ENCODE measurements at regions not wholly inside any gene's neighbourhood (a gene's known extent, or its start where the extent isn't known, plus 50 kb on each side); places are given as distances from the start of the nearest gene placed in this dataset.

GRCh38 chr18:44458777-44459176, 221.9 kb upstream of the SETBP1 start:
- no peak for DNase-seq (ENCODE audit: low spot score)
- TF ChIP-seq CTCF (IDR thresholded peaks at IDR 0.05; ENCODE audit: extremely low read depth, missing control alignments) = no peak

DNA sequence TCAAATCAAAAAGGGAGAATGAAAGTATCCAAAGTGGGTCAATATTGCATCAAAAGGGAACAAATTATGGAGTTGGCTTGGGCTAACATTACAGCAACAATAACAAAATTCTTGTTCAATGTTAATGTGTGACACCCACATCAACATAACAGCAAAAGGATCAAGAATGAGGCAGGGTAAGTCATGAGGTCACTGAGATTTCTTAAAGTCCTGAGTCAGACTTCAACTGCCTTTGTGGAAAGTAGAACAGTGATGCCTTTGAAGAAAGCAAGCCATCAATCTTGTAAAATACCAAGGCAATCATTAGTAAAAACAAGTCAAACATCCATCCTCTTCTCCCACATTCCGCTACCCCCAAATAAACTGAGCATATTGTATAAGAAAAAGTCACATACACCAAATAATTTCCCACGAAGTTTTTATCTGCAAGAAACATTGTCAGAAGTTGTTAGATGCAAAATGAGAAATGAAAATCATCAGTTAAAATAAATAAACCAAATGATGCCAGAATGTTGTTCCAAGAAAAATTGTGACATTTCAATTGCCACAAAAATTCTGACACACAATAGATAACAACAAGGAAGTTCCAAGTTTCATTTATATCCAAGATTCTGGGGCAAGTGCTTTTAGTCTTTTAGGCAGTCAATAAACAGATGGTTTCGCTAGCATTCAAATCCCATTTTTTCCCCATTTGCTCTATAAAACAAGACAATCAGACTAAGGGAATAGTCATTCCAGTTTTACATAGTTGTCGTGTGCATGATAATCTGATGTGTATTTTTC, 216.1 kb upstream of the SETBP1 start:
- no peak for DNase-seq (ENCODE audit: low spot score)
- no peak for TF ChIP-seq CTCF (IDR thresholded peaks at IDR 0.05; ENCODE audit: extremely low read depth, missing control alignments)

DNA sequence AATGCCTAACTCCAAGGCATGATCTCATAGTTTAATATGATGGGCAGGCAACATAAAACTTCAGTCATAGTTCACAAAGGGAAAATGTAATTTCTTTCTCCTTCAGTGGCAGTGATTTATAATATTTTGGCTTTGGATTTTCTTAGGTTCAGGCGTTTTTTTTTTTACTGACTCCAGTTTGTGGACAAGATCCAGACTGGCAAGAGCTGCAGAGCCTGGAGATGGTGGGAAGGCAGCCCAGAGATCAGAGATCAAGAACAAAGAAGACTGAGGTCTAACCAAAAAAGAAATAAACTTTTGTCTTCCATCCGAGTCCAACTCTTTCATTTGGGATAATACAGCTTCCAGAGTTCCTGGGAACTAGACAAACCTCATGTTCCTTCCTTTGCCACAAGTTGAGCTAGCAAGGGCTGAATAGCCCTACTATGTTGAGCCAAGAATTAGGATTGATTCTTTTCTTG, 215.3 kb upstream of the SETBP1 start:
- no peak for DNase-seq (ENCODE audit: low spot score)
- no peak for TF ChIP-seq CTCF (IDR thresholded peaks at IDR 0.05; ENCODE audit: extremely low read depth, missing control alignments)

GRCh38 chr18:44466997-44467396, 213.7 kb upstream of the SETBP1 start:
- DNase-seq (ENCODE audit: low spot score) = no peak
- TF ChIP-seq CTCF (IDR thresholded peaks at IDR 0.05; ENCODE audit: extremely low read depth, missing control alignments) = no peak

- no peak for DNase-seq (ENCODE audit: low spot score)
- TF ChIP-seq CTCF (IDR thresholded peaks at IDR 0.05; ENCODE audit: extremely low read depth, missing control alignments) = no peak
Measured at GRCh38 chr18:44467718-44468117, 213.0 kb upstream of the SETBP1 start.

GRCh38 chr18:44473394-44474066, 207.2 kb upstream of the SETBP1 start:
- TF ChIP-seq CTCF (IDR thresholded peaks at IDR 0.05; ENCODE audit: extremely low read depth, missing control alignments) = no peak
- no peak for DNase-seq (ENCODE audit: low spot score)

- TF ChIP-seq CTCF (IDR thresholded peaks at IDR 0.05; ENCODE audit: extremely low read depth, missing control alignments) = no peak
- DNase-seq (ENCODE audit: low spot score) = no peak
Measured at GRCh38 chr18:44474067-44474411, 206.6 kb upstream of the SETBP1 start.
